ENCODE measurements at regions not wholly inside any gene's neighbourhood (a gene's known extent, or its start where the extent isn't known, plus 50 kb on each side); places are given as distances from the start of the nearest gene placed in this dataset.

DNA sequence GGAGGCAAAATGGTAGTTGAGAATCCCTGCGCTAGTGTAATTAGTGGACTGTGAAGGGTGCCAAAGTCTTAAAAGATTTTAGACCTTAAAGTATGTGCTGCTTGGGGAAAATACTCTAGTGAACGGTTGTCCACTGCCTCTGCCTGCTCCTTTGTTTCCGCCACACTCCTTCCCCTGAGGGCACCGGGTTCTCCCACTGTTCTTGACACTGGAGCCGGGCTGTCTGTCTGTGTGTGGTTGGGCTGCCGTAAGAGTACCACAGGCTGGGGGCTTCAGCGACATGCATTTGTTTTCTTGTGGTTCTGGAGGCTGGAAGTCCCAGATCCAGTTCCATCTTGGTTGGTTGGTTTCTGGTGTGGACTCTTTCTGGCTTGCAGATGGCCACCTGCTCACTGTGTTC lies 76.2 kb downstream of the CLDN34 start:
- no peak for TF ChIP-seq POLR2A (IDR thresholded peaks at IDR 0.05)
- TF ChIP-seq, protein P1, sequence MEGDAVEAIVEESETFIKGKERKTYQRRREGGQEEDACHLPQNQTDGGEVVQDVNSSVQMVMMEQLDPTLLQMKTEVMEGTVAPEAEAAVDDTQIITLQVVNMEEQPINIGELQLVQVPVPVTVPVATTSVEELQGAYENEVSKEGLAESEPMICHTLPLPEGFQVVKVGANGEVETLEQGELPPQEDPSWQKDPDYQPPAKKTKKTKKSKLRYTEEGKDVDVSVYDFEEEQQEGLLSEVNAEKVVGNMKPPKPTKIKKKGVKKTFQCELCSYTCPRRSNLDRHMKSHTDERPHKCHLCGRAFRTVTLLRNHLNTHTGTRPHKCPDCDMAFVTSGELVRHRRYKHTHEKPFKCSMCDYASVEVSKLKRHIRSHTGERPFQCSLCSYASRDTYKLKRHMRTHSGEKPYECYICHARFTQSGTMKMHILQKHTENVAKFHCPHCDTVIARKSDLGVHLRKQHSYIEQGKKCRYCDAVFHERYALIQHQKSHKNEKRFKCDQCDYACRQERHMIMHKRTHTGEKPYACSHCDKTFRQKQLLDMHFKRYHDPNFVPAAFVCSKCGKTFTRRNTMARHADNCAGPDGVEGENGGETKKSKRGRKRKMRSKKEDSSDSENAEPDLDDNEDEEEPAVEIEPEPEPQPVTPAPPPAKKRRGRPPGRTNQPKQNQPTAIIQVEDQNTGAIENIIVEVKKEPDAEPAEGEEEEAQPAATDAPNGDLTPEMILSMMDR (IDR thresholded peaks at IDR 0.05): no peak

Data from lower leg skin (tissue), 3 donors.